Activated naive CD8-positive, alpha-beta T cell treated with anti-CD3 and anti-CD28 coated beads, Interleukin-2, amount 50 U/mL, for 24 hours (primary cell): ENCODE measurements at regions not wholly inside any gene's neighbourhood (a gene's known extent, or its start where the extent isn't known, plus 50 kb on each side); places are given as distances from the start of the nearest gene placed in this dataset.
"Not testable (repeated sequence)": the region's sequence is repeated elsewhere in the genome, so short reads cannot be mapped to it uniquely, and the experiment has no call there.

ENCODE experiments used
- ATAC-seq: fragments of 150-1000 bp; cut with Tn5 transposase; one replicate; pipeline ENCODE4 v1.10.0; 2021
- DNase-seq: peaks from one replicate; pipeline ENCODE4 v3.0.0; 2021
- H3K27ac Mint-ChIP-seq: one replicate; pipeline ENCODE4 v1.8.0; 2021; ENCODE audit warnings: mild to moderate bottlenecking, mixed read lengths
- H3K27me3 Mint-ChIP-seq: one replicate; pipeline ENCODE4 v1.8.0; 2021; ENCODE audit warnings: mixed read lengths
- H3K36me3 Mint-ChIP-seq: one replicate; pipeline ENCODE4 v1.8.0; 2021; ENCODE audit warnings: low read depth, mixed read lengths
- H3K4me1 Mint-ChIP-seq: one replicate; pipeline ENCODE4 v1.8.0; 2021; ENCODE audit warnings: mixed read lengths
- H3K4me3 Mint-ChIP-seq: one replicate; pipeline ENCODE4 v1.8.0; 2021; ENCODE audit warnings: mild to moderate bottlenecking, moderate library complexity, mixed read lengths
- H3K9me3 Mint-ChIP-seq: one replicate; pipeline ENCODE4 v1.8.0; 2021; ENCODE audit warnings: mixed read lengths

DNA sequence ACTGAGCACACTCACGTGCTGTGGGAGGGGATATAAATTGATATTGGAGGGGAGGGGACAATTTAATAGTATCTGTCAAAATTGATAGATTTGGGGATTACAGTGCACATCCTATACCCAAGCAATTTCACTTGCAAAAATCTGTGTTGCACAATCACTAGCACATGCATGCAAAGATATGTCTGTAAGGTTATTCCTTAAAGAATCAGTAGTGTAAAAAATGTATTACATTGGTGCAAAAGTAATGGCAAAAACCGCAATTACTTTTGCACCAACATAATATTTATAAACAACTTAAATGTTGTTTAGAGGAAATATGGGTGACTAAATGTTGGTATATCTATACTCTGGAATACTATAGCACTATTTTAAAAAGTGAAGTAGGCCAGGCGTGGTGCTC, 108.7 kb downstream of the LHX2 start:
- DNase-seq = no peak
- no peaks in the 10 kb centered on the region for H3K36me3 Mint-ChIP-seq
- H3K4me1 Mint-ChIP-seq = no peaks in the 10 kb centered on the region
- peaks cover 9% of the 10 kb centered on the region for H3K9me3 Mint-ChIP-seq
- peaks cover 22% of the 10 kb centered on the region for H3K27me3 Mint-ChIP-seq
- ATAC-seq = no peak
- H3K4me3 Mint-ChIP-seq = no peak overlapping the region
- H3K27ac Mint-ChIP-seq = no peak overlapping the region

DNA sequence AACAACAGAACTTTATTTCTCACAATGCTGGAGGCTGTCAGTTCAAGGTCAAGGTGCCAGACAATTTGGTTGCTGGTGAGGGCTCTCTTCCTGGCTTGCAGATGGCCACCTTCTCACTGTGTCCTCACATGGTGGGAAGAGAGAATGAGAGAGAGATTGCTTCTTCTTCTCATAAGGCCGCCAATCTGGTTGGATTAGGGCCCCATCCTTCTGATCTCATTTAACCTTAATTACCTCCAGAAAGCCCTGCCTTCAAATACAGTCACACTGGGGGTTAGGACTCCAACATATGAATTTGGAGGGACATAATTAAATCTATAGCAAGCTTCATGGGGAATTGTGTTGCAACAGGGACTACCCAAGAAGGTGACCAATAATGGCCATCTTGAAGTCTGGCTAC, 110.2 kb downstream of the LHX2 start:
- no peak for DNase-seq
- peaks cover 5% of the 10 kb centered on the region for H3K9me3 Mint-ChIP-seq
- no peak for ATAC-seq

DNA sequence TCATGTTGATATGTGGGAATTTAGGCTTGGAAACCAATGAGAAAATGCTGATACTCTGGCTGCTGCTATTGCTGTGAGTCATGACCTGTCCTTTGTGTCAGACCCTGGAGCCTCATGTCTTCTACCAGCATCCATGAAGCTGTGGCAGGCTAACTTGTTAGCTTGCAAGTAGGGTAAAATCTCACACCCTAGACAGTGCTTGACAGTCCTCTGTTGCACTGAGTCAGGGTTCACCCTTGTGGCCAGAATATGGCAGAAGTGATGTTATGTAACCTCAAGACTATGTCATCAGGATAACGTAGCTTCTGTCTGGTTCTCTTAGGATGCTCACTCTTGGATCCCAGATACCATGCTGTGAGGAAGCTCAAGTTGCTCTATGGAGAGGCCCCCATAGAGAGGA, 110.8 kb downstream of the LHX2 start:
- Mint-ChIP-seq H3K9me3 (no peaks in the 10 kb centered on the region), H3K36me3 (no peaks in the 10 kb centered on the region)

More for the DNA sequence above, 110.2 kb downstream of the LHX2 start:
- peaks cover 12% of the 10 kb centered on the region for H3K27me3 Mint-ChIP-seq
- no peaks in the 10 kb centered on the region for H3K36me3 Mint-ChIP-seq
- no peak overlapping the region for H3K27ac Mint-ChIP-seq
- no peak overlapping the region for H3K4me3 Mint-ChIP-seq
- H3K4me1 Mint-ChIP-seq = no peaks in the 10 kb centered on the region

DNA sequence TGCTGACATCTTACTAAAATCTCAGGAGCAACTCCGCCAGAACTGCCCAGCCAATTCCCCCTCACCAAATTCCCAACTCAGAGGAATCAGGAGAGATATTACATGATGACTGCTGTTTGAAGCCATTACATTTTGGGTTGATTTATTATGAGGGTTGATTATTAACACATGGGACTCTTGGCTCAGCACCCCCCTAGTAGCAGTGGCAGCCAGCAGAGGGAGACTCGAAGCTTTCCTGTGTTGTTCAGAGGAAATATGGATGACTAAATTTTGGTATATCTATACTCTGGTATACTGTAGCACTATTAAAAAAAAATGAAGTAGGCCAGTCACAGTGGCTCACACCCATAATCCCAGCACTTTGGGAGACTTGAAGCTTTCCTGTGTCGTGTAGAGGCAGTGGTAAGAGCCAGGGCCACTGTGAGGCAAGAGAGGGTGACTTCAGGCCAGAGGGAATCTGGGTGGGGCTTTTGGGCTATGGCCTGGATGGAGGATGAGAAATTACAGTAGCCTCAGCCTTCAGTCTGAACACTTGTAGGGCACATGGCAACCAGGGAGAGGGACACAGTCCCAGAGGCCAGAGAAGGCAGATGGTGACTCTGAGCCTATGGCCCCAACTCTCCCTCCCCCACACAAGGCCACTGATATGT, 111.4 kb downstream of the LHX2 start:
- no peak for ATAC-seq
- no peak overlapping the region for H3K27ac Mint-ChIP-seq
- peaks cover 6% of the 10 kb centered on the region for H3K27me3 Mint-ChIP-seq
- H3K4me3 Mint-ChIP-seq = no peak overlapping the region
- H3K9me3 Mint-ChIP-seq = no peaks in the 10 kb centered on the region
- no peaks in the 10 kb centered on the region for H3K36me3 Mint-ChIP-seq
- peaks cover 4% of the 10 kb centered on the region for H3K4me1 Mint-ChIP-seq
- no peak for DNase-seq

More for the DNA sequence above, 110.8 kb downstream of the LHX2 start:
- ATAC-seq (no peak), DNase-seq (no peak)
- H3K4me3 Mint-ChIP-seq = no peak overlapping the region
- peaks cover 8% of the 10 kb centered on the region for H3K27me3 Mint-ChIP-seq
- H3K4me1 Mint-ChIP-seq = peaks cover 4% of the 10 kb centered on the region
- no peak overlapping the region for H3K27ac Mint-ChIP-seq

DNA sequence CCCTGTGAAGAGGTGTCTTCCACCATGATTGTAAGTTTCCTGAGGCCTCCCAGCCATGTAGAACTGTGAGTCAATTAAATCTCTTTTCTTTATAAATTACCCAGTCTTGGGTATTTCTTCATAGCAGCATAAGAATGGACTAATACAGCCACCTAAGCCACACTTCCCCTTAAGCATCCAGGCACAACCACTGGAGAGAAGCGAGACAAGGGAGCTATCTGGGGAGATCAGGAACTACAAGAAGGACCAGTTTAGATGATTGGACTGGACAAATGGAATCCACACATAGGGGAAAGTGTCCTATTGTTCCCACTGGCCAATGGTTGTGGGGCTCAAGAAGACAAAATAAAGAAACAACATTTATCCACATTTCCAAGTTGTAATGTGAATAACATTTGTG, 112.1 kb downstream of the LHX2 start:
- not testable (repeated sequence) for DNase-seq, H3K4me1 Mint-ChIP-seq, ATAC-seq, H3K9me3 Mint-ChIP-seq, H3K27ac Mint-ChIP-seq, H3K27me3 Mint-ChIP-seq, H3K36me3 Mint-ChIP-seq, H3K4me3 Mint-ChIP-seq

DNA sequence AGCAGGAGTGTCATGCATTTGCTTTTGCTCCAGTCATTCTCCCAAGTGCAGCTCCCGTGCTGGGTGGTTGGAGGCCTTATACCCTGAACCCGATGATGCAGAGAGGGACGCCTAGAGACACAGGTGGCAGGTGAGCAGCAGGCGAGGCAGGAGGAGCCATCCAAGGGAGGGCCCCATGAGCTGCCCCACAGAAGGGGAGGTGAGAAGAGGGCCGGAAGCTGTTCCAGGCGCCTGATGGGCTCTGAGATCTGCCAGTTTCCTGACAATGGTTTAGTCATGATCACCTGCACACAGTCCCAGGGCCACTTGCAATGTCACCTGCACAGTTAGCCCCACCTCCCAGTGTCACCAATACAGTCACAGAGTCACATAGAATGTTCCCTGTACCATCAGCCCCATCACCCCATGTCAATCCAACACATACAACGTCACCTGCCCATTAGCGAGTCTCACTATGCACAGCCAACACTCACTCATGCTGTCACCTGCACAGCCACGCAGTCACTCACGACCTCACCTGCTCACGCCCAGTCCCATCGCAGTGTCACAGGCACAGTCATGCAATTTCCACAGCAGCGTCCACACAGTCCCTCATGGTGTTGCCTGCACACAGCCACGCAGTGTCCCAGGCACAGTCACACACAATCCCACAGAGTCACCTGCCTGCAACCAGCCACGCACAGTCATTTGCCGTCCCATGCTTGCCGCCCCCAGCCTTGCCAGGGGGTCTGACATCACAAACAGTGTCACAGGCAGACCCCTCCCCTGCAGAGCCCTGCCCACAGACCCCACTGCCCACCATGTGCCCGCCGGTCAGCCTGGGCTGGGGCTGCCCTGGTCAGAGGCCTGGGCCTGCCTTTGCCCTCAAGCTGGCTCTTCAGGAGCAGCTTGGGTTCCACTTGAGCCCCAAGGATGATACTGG, 113.4 kb downstream of the LHX2 start:
- Mint-ChIP-seq H3K4me1 (peaks cover 11% of the 10 kb centered on the region), H3K27me3 (peaks cover 5% of the 10 kb centered on the region), H3K9me3 (no peaks in the 10 kb centered on the region), H3K36me3 (no peaks in the 10 kb centered on the region), H3K4me3 (no peak overlapping the region), H3K27ac (no peak overlapping the region)
- DNase-seq = no peak
- no peak for ATAC-seq

DNA sequence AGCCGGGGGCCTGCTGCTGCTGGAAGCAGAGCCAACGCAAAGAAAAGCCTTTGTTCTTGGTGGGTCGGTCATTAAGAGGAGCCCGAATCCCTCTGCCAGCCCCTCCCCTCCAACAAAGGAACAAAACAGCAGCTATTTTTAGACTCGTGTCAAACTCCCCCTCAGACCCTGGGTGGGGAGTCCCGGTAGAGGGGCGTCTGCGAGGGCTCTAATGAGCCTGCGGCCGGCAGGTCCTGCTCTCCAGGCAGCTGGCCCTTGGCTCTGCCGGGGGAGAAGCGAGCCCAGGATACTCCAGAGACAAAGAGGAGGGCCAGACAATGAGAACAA, 114.0 kb downstream of the LHX2 start:
- no peaks in the 10 kb centered on the region for H3K9me3 Mint-ChIP-seq
- ATAC-seq (no peak), DNase-seq (no peak)
- H3K36me3 Mint-ChIP-seq = no peaks in the 10 kb centered on the region
- no peak overlapping the region for H3K4me3 Mint-ChIP-seq
- no peak overlapping the region for H3K27ac Mint-ChIP-seq
- peaks cover 5% of the 10 kb centered on the region for H3K27me3 Mint-ChIP-seq
- peaks cover 11% of the 10 kb centered on the region for H3K4me1 Mint-ChIP-seq

DNA sequence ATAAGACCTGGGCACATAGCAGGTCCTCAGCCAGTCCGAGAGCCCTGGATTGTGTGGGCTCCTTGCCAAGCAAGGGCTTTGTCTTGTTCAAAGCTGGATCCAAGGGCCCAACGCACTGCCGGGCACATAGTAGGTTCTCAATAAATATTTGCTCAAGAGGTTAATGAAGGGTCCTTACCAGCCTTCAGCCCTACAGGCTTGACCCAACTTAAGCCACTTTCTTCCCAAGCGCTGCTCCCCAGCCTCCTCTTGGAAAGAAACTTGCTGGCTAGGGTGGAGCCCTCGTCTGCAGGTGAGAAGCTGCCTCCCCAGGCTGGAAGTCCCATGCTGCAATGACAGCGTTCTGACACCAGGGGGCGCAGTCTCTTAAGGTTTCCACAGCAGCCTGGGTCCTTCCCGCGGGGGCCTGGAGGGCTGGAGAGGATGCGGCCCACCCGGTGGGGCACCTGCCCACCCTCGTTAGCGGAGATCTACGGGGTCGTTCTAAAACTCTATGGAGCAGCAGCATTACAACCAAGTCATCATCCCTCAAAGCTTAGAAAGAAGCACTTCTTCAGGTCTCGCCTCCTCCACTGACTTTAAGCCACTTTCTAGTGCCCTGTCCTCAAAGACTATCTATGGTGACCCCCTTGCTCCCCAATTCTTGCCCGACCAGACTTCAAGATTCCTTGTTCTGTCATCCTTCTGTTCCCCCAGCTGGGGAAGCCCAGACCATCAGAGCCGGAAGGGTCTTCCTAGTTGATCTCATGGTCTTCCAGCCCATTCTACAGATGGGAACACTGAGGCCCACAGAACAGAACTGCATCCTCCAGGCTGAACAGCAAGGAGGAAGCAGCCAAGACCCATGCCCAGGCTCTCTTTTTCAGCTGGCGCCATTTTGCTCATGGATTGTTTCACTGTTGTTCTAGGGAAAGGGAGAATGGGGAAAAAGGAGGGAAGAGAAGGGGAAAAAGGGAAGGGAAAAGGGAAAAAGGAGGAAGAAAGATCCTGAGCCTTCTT, 115.4 kb downstream of the LHX2 start:
- H3K9me3 Mint-ChIP-seq = no peaks in the 10 kb centered on the region
- H3K4me3 Mint-ChIP-seq = no peak overlapping the region
- no peaks in the 10 kb centered on the region for H3K36me3 Mint-ChIP-seq
- ATAC-seq (no peak), DNase-seq (peak; percentile 83)
- H3K27ac Mint-ChIP-seq = no peak overlapping the region
- peaks cover 5% of the 10 kb centered on the region for H3K27me3 Mint-ChIP-seq
- H3K4me1 Mint-ChIP-seq = peaks cover 11% of the 10 kb centered on the region

DNA sequence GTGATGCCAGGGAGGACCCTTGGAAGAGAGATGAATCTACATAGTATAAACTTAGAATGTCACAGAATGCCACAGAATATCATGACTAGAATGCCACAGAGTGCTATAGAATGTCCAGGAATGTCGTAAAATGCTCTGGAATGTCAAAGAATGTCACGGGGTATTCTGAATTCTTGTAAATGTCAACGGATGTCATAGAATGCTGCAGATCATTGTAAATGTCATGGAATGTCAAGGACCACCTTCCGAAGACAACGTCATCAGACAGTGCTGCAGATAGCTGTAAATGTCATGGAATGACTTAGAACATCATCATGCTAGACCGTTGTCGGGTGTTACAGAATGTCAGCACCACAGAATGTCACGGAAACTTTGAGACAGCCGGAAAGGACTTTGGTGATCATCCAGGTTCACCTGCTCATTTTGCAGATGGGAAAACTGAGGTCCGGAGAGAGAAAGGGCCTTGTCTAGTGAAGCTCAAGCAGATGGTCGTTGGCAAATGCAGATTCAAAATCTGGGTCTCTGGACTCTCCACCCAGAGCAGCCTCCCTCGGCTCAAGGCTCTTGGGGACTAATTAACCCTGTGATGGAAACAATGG, 117.1 kb downstream of the LHX2 start:
- no peaks in the 10 kb centered on the region for H3K36me3 Mint-ChIP-seq
- H3K27me3 Mint-ChIP-seq = peaks cover 5% of the 10 kb centered on the region
- no peak overlapping the region for H3K27ac Mint-ChIP-seq
- ATAC-seq = no peak
- no peaks in the 10 kb centered on the region for H3K9me3 Mint-ChIP-seq
- no peak overlapping the region for H3K4me3 Mint-ChIP-seq
- peaks cover 11% of the 10 kb centered on the region for H3K4me1 Mint-ChIP-seq
- no peak for DNase-seq

DNA sequence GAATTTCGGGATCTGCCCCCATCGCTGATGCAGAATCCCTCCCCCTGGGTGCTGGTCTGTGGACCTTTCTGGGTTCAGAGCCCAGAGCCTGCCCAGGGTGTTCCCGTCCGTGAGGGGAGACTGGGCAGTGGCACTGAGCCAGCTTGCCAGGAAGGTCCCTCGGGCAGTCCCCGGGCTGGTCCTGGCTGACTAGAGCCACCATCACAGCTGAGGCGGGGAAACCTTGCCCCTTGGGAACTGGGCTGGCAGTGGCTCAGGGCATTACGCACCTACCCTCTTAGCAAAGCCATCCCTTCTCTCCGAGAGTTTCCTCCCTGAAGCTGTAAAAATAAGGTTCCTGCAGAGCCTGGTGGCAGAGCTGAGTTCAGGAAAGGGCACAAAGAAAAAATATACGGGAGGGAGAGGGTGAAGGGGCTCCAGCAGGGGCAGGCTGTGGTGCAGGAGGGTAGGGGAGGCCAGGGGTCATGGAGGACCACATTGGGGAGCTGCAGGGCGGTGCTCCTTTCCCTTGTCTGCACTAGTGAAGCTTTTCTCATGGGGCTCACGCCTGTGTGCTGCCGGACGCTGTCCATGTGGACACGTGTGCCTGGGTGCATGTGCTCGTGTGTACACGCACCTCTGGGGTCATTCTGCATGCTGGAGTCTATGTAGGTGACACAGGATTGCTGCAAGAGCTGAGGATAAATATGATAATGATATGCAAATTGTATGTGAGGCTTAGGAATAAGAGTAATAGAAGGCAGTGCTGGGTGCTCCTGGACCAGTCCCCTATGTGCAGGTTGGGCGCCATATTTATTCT, 118.9 kb downstream of the LHX2 start:
- Mint-ChIP-seq H3K4me3 (no peak overlapping the region), H3K4me1 (peaks cover 11% of the 10 kb centered on the region), H3K27me3 (peaks cover 4% of the 10 kb centered on the region), H3K27ac (no peak overlapping the region), H3K36me3 (no peaks in the 10 kb centered on the region), H3K9me3 (no peaks in the 10 kb centered on the region)
- ATAC-seq = no peak
- no peak for DNase-seq

DNA sequence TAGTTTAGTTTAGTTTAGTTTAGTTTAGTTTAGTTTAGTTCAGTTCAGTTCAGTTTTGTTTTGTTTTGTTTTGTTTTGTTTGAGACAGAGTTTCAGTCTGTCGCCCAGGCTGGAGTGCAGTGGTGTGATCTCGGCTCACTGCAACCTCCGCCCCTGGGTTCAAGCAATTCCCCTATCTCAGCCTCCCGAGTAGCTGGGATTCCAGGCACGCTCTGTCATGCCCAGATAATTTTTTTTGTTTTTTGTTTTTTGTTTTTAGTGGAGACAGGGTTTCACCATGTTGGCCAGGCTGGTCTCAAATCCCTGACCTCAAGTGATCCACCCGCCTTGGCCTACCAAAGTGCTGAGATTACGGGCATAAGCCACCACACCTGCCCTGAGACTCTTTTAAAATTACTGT, 120.0 kb downstream of the LHX2 start:
- not testable (repeated sequence) for H3K27me3 Mint-ChIP-seq, H3K9me3 Mint-ChIP-seq, H3K27ac Mint-ChIP-seq, H3K4me3 Mint-ChIP-seq, ATAC-seq, DNase-seq, H3K36me3 Mint-ChIP-seq
- peaks cover 11% of the 10 kb centered on the region for H3K4me1 Mint-ChIP-seq

DNA sequence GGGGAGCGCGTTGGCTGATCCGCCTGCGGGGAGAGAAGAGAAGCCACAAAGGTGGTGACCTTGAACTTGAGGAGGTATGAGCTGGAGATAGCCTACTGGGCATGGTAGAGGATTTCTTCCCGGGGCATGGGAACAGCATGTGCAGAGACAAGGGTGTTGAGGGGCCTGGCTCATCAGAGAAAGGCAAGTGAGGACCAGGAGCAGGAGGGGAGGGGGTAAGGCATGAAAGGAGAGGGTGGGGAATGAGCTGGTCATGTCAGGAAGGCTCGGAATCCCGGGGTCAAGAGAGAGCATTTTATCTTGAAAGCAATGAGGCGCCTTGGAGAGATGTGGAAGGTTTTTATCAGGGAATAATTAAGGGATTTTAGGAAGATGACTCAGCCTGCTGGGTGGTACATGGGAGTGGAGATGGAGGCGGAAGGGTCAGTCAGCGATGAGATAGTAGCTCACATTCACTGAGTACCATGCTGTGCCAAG, 121.1 kb downstream of the LHX2 start:
- H3K27me3 Mint-ChIP-seq = peaks cover 11% of the 10 kb centered on the region
- no peak overlapping the region for H3K4me3 Mint-ChIP-seq
- H3K4me1 Mint-ChIP-seq = peaks cover 7% of the 10 kb centered on the region
- no peaks in the 10 kb centered on the region for H3K9me3 Mint-ChIP-seq
- DNase-seq (no peak), ATAC-seq (no peak)
- no peaks in the 10 kb centered on the region for H3K36me3 Mint-ChIP-seq
- no peak overlapping the region for H3K27ac Mint-ChIP-seq

DNA sequence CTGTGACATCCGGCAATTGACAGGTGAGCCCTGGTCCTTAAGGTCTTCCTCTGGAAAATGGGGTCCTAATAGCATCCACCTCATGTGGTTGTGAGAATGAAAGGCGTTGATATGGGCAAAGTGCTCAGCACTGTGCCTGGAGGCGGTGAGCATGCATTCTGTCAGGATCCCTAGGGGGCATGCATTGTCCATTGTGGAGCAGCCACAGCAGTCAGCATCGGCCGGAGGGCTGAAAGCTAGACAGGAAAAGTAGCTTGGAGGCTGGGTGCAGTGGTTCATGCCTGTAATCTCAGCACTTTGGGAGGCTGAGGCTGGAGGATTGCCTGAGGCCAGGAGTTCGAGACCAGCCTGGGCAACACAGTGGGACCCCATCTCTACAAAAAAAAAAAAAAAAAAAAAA, 122.2 kb downstream of the LHX2 start:
- no peaks in the 10 kb centered on the region for H3K36me3 Mint-ChIP-seq
- ATAC-seq = peak; percentile 75
- H3K4me3 Mint-ChIP-seq = no peak overlapping the region
- peaks cover 11% of the 10 kb centered on the region for H3K27me3 Mint-ChIP-seq
- peaks cover 3% of the 10 kb centered on the region for H3K4me1 Mint-ChIP-seq
- peak; percentile 37 for DNase-seq
- H3K9me3 Mint-ChIP-seq = no peaks in the 10 kb centered on the region
- H3K27ac Mint-ChIP-seq = no peak overlapping the region
